Naive thymus-derived CD4-positive, alpha-beta T cell (primary cell): ENCODE measurements at regions not wholly inside any gene's neighbourhood (a gene's known extent, or its start where the extent isn't known, plus 50 kb on each side); places are given as distances from the start of the nearest gene placed in this dataset.

Experiments used
- ATAC-seq: fragments of 150-1000 bp; cut with Tn5 transposase; 2 replicates; pipeline ENCODE4 v1.10.0; 2021; ENCODE audit warnings: mild to moderate bottlenecking, moderate library complexity
- CTCF ChIA-PET: fragments of 350-600 bp; sonication (Branson Sonifier 250); formaldehyde crosslinking; loops from one replicate; lab custom pipeline; 2021; ENCODE audit warnings: antibody characterized with exemption; lab: Charles Lee
- POLR2A ChIA-PET: fragments of 350-600 bp; sonication (Branson Sonifier 250); formaldehyde crosslinking; loops from one replicate; lab custom pipeline; 2021; ENCODE audit warnings: antibody characterized with exemption, inconsistent platforms; lab: Charles Lee
- DNase-seq, 9 donors: peaks; one replicate each; pipeline versions ENCODE4 v3.0.0 to v3.0.0-alpha.2; 2020 to 2022; ENCODE audit warnings: mixed read lengths in 1 of 9
- H3K27ac ChIP-seq: one replicate; pipeline ENCODE4 v1.7.0; 2013; ENCODE audit warnings: mild to moderate bottlenecking, low read depth, low read length, moderate library complexity
- H3K27me3 ChIP-seq, 2 donors: one replicate each; pipeline ENCODE4 v1.7.0; 2013; ENCODE audit warnings: low read length in 2 of 2, mild to moderate bottlenecking in 2 of 2, moderate library complexity in 2 of 2; ENCODE audit not compliant: control insufficient read depth in 2 of 2, insufficient read depth in 2 of 2
- H3K36me3 ChIP-seq, 3 experiments: 1 replicate in 2 of 3; 2 replicates in 1 of 3; pipeline ENCODE4 v1.7.0; 2013; ENCODE audit warnings: low read length in 3 of 3, mild to moderate bottlenecking in 3 of 3, moderate library complexity in 1 of 3; ENCODE audit not compliant: insufficient read depth in 3 of 3, control insufficient read depth in 2 of 3
- H3K4me1 ChIP-seq, 2 donors: one replicate each; pipeline ENCODE4 v1.7.0; 2013; ENCODE audit warnings: low read length in 2 of 2, mild to moderate bottlenecking in 2 of 2, moderate library complexity in 1 of 2; ENCODE audit not compliant: control insufficient read depth in 2 of 2, insufficient read depth in 2 of 2
- H3K4me3 ChIP-seq: 2 replicates; pipeline ENCODE4 v1.7.0; 2013; ENCODE audit warnings: mild to moderate bottlenecking, low read length
- H3K9me3 ChIP-seq, 3 experiments: 1 replicate in 2 of 3; 2 replicates in 1 of 3; pipeline ENCODE4 v1.7.0; 2013; ENCODE audit warnings: low read length in 3 of 3; ENCODE audit not compliant: control insufficient read depth in 2 of 3
- H3K27ac Mint-ChIP-seq, 9 donors: one replicate each; pipeline ENCODE4 v1.8.0; 2020 to 2022; ENCODE audit warnings: mixed read lengths in 9 of 9, mild to moderate bottlenecking in 8 of 9, moderate library complexity in 5 of 9, inconsistent platforms in 2 of 9
- H3K27me3 Mint-ChIP-seq, 5 donors: one replicate each; pipeline ENCODE4 v1.8.0; 2021 to 2022; ENCODE audit warnings: mixed read lengths in 5 of 5, mild to moderate bottlenecking in 1 of 5
- H3K36me3 Mint-ChIP-seq, 5 donors: one replicate each; pipeline ENCODE4 v1.8.0; 2020 to 2022; ENCODE audit warnings: mixed read lengths in 5 of 5, mild to moderate bottlenecking in 3 of 5, inconsistent platforms in 1 of 5
- H3K4me1 Mint-ChIP-seq, 7 donors: one replicate each; pipeline ENCODE4 v1.8.0; 2020 to 2022; ENCODE audit warnings: mixed read lengths in 7 of 7, mild to moderate bottlenecking in 3 of 7, inconsistent platforms in 1 of 7
- H3K4me3 Mint-ChIP-seq, 10 donors: one replicate each; pipeline ENCODE4 v1.8.0; 2020 to 2022; ENCODE audit warnings: mild to moderate bottlenecking in 10 of 10, mixed read lengths in 10 of 10, moderate library complexity in 6 of 10, inconsistent platforms in 2 of 10
- H3K9me3 Mint-ChIP-seq, 11 donors: one replicate each; pipeline ENCODE4 v1.8.0; 2020 to 2022; ENCODE audit warnings: mixed read lengths in 11 of 11, mild to moderate bottlenecking in 4 of 11, inconsistent platforms in 1 of 11, moderate library complexity in 1 of 11
- intact Hi-C, 2 donors: fragments of 100-400 bp; cut with micrococcal nuclease; formaldehyde crosslinking; loops; one replicate each; pipeline ENCODE4 v1.15.1; 2023

DNA sequence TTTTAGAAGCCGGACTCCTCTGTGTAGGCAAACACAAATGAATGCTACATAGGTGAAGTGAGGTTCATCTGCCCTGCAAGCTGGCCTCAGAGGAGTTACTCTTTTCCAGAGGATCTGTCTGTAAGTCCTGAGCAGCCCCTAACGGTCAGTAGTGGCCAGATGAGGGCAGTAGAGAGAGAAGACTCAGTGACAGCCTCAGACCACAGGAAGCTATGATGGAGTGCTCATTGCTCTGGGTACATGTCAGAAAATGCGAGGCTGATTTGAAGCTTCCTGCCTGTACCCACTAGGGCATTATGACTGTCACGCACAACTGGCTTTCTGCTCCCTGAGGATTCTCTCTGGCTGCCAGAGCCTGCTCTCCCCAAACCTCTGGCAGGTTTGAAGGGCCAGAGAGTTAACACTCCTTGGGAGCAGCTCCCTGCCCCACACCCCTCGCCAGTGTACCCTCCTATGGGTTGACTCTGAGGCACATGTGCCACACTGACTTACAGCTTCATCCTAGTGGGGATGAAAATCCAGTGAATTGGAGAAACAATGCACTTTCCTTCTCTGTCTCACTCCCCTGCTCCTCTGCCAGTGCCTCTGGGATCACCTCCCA lies 141.5 kb downstream of the GABRG2 start:
- DNase-seq (no peak), ATAC-seq (peak; percentile 51)
- no peak overlapping the region for H3K27ac Mint-ChIP-seq
- no peaks in the 10 kb centered on the region for H3K4me1 ChIP-seq
- no peak overlapping the region for H3K4me3 Mint-ChIP-seq
- intact Hi-C loops = no loop called here
- no peaks in the 10 kb centered on the region for H3K4me1 Mint-ChIP-seq
- no peak overlapping the region for H3K27ac ChIP-seq
- H3K9me3 Mint-ChIP-seq = peaks cover 0 to 8% (median 0%) of the 10 kb centered on the region in 11 donors
- CTCF ChIA-PET = no interaction called here
- H3K27me3 ChIP-seq = no peaks in the 10 kb centered on the region
- no peaks in the 10 kb centered on the region for H3K36me3 ChIP-seq
- H3K27me3 Mint-ChIP-seq = peaks cover 0 to 4% (median 0%) of the 10 kb centered on the region in 5 donors
- H3K9me3 ChIP-seq = no peaks in the 10 kb centered on the region
- no peak overlapping the region for H3K4me3 ChIP-seq
- POLR2A ChIA-PET = no interaction called here
- H3K36me3 Mint-ChIP-seq = no peaks in the 10 kb centered on the region

DNA sequence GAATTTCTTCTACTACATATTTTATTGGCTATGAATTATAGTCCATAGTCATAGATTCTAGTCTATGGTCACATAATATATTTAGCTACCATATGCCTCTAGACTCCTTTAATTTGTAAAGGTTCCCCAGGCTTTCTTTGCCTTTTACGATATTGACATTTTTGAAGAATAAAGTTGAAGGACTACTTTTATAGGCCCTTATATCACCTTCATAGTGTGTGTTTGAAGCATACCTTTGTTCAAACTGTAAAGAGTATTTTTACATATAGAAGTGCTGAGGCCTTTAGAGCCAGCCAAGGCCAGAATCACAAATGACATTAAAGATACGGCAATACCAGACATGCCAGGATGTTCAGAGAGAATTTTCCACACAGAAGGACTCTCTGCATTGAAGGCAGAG lies 147.0 kb downstream of the GABRG2 start:
- intact Hi-C loops = no loop called here
- no peaks in the 10 kb centered on the region for H3K27me3 Mint-ChIP-seq
- no peak overlapping the region for H3K4me3 Mint-ChIP-seq

GRCh38 chr5:162217037-162217436 lies 149.5 kb downstream of the GABRG2 start:
- H3K9me3 ChIP-seq = no peaks in the 10 kb centered on the region
- ATAC-seq (no peak), DNase-seq (no peak)
- H3K27ac ChIP-seq = no peak overlapping the region
- Mint-ChIP-seq H3K36me3 (no peaks in the 10 kb centered on the region), H3K27me3 (no peaks in the 10 kb centered on the region), H3K4me1 (no peaks in the 10 kb centered on the region), H3K27ac (no peak overlapping the region), H3K4me3 (no peak overlapping the region), H3K9me3 (peaks cover 0 to 16% (median 4%) of the 10 kb centered on the region in 11 donors)
- no peaks in the 10 kb centered on the region for H3K27me3 ChIP-seq
- H3K36me3 ChIP-seq = no peaks in the 10 kb centered on the region
- intact Hi-C loops = no loop called here
- no peak overlapping the region for H3K4me3 ChIP-seq
- no peaks in the 10 kb centered on the region for H3K4me1 ChIP-seq
- ChIA-PET CTCF (no interaction called here), POLR2A (no interaction called here)

More for the DNA sequence above, 147.0 kb downstream of the GABRG2 start:
- DNase-seq = no peak
- peaks cover 0 to 12% (median 1%) of the 10 kb centered on the region in 11 donors for H3K9me3 Mint-ChIP-seq
- H3K27ac Mint-ChIP-seq = no peak overlapping the region
- H3K27ac ChIP-seq = no peak overlapping the region
- no peak for ATAC-seq
- ChIA-PET POLR2A (no interaction called here), CTCF (no interaction called here)
- H3K4me3 ChIP-seq = no peak overlapping the region
- H3K36me3 Mint-ChIP-seq = no peaks in the 10 kb centered on the region
- H3K27me3 ChIP-seq = no peaks in the 10 kb centered on the region
- no peaks in the 10 kb centered on the region for H3K4me1 Mint-ChIP-seq
- no peaks in the 10 kb centered on the region for H3K36me3 ChIP-seq
- no peaks in the 10 kb centered on the region for H3K9me3 ChIP-seq
- no peaks in the 10 kb centered on the region for H3K4me1 ChIP-seq

DNA sequence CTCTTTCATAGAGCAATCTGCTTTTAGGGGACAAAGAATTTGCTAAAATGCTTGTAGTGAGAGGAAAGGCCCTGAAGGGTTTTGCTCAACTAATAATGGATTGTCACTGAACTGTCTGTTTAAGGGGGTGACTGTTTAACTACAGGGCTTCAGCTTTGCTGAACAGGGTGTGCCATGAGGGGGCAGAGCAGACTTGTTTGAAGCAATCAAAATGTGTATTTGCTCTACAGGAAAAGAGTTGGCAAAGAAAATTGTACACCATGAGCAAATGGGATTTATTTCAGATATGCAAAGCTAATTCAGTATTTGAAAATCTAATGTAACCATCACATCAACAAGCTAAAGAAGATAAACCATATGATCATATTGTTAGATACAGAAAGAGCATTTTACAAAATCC lies 154.3 kb downstream of the GABRG2 start:
- Mint-ChIP-seq H3K36me3 (no peaks in the 10 kb centered on the region), H3K4me3 (no peak overlapping the region), H3K27ac (no peak overlapping the region), H3K9me3 (peaks cover 0 to 24% (median 4%) of the 10 kb centered on the region in 11 donors), H3K27me3 (no peaks in the 10 kb centered on the region), H3K4me1 (no peaks in the 10 kb centered on the region)
- H3K4me3 ChIP-seq = no peak overlapping the region
- CTCF ChIA-PET = no interaction called here
- no peak overlapping the region for H3K27ac ChIP-seq
- H3K9me3 ChIP-seq = no peaks in the 10 kb centered on the region
- H3K4me1 ChIP-seq = no peaks in the 10 kb centered on the region
- POLR2A ChIA-PET = no interaction called here
- intact Hi-C loops = no loop called here
- no peaks in the 10 kb centered on the region for H3K36me3 ChIP-seq
- no peak for DNase-seq
- no peak for ATAC-seq
- H3K27me3 ChIP-seq = no peaks in the 10 kb centered on the region

DNA sequence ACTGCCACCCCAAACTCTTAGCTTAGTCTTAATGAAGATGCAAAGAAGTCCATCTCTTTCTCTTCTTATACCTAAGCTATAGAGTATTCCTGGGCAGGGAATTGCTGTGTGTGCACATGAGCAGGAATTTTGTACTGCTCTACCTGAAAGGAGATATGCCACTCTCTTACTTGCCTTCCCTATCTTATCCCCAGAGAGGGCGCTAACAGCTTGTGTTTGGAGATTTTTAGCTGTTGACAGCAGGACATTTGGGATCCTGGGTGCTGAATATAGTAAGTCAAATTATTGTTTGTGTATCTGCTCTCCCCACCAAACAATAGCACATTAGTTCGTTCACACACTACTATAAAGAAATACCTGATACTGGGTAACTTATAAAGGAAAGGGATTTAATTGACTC lies 159.5 kb downstream of the GABRG2 start:
- Mint-ChIP-seq H3K27ac (no peak overlapping the region), H3K4me1 (no peaks in the 10 kb centered on the region), H3K36me3 (no peaks in the 10 kb centered on the region), H3K4me3 (no peak overlapping the region), H3K27me3 (no peaks in the 10 kb centered on the region), H3K9me3 (peaks cover 0 to 23% (median 5%) of the 10 kb centered on the region in 11 donors)
- CTCF ChIA-PET = no interaction called here
- no peaks in the 10 kb centered on the region for H3K4me1 ChIP-seq
- H3K36me3 ChIP-seq = no peaks in the 10 kb centered on the region
- no peaks in the 10 kb centered on the region for H3K9me3 ChIP-seq
- H3K27me3 ChIP-seq = no peaks in the 10 kb centered on the region
- H3K4me3 ChIP-seq = no peak overlapping the region
- intact Hi-C loops = no loop called here
- no peak for ATAC-seq
- DNase-seq = no peak
- H3K27ac ChIP-seq = no peak overlapping the region
- POLR2A ChIA-PET = no interaction called here

- H3K4me3 Mint-ChIP-seq = no peak overlapping the region
Measured at GRCh38 chr5:162230348-162230747, 162.8 kb downstream of the GABRG2 start.

DNA sequence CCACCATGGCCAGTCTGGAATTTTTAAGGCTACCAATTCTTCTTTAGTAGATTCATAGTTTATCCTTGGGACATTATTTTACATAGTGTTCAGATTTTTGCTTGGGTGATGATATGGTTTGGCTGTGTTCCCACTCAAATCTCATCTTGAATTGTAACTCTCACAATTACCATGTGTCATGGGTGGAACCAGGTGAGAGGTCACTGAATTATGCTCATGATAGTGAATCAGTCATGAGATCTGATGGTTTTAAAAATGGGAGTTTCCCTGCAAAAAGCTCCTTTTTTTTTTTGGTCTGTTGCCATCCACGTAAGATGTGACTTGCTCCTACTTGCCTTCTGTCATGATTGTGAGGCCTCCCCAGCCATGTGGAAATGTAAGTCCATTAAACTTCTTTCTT lies 163.9 kb downstream of the GABRG2 start:
- H3K4me1 Mint-ChIP-seq = no peaks in the 10 kb centered on the region
- Histone ChIP-seq H3K4me1 (no peaks in the 10 kb centered on the region), H3K27me3 (no peaks in the 10 kb centered on the region), H3K9me3 (peaks cover 0 to 6% (median 0%) of the 10 kb centered on the region in 3 experiments), H3K36me3 (no peaks in the 10 kb centered on the region), H3K4me3 (no peak overlapping the region), H3K27ac (no peak overlapping the region)
- CTCF ChIA-PET = no interaction called here
- no peak for DNase-seq
- intact Hi-C loops = no loop called here
- peaks cover 0 to 30% (median 9%) of the 10 kb centered on the region in 11 donors for H3K9me3 Mint-ChIP-seq
- no peaks in the 10 kb centered on the region for H3K36me3 Mint-ChIP-seq
- ATAC-seq = no peak
- H3K4me3 Mint-ChIP-seq = no peak overlapping the region
- H3K27me3 Mint-ChIP-seq = no peaks in the 10 kb centered on the region
- POLR2A ChIA-PET = no interaction called here
- H3K27ac Mint-ChIP-seq = no peak overlapping the region

More at GRCh38 chr5:162230348-162230747, 162.8 kb downstream of the GABRG2 start:
- Histone ChIP-seq H3K4me3 (no peak overlapping the region), H3K36me3 (no peaks in the 10 kb centered on the region), H3K27me3 (no peaks in the 10 kb centered on the region), H3K4me1 (no peaks in the 10 kb centered on the region), H3K27ac (no peak overlapping the region), H3K9me3 (peaks cover 0 to 6% (median 0%) of the 10 kb centered on the region in 3 experiments)
- ChIA-PET CTCF (no interaction called here), POLR2A (no interaction called here)
- Mint-ChIP-seq H3K27ac (no peak overlapping the region), H3K36me3 (no peaks in the 10 kb centered on the region), H3K4me1 (no peaks in the 10 kb centered on the region), H3K27me3 (no peaks in the 10 kb centered on the region), H3K9me3 (peaks cover 0 to 21% (median 8%) of the 10 kb centered on the region in 11 donors)
- no peak for ATAC-seq
- intact Hi-C loops = no loop called here
- DNase-seq = no peak
